DMS114 treated with DMSO at 0.1 percent for 48 hours (cell line): ENCODE measurements at regions not wholly inside any gene's neighbourhood (a gene's known extent, or its start where the extent isn't known, plus 50 kb on each side); places are given as distances from the start of the nearest gene placed in this dataset.
"Not testable (repeated sequence)": the region's sequence is repeated elsewhere in the genome, so short reads cannot be mapped to it uniquely, and the experiment has no call there.

Experiments
- DNase-seq: peaks from one replicate; lab custom pipeline; 2025; ENCODE audit not compliant: unreplicated experiment; lab: John Stamatoyannopoulos, UW

GRCh38 chr14:98927986-98928385, 344.0 kb downstream of the BCL11B start:
- no peak for DNase-seq

- no peak for DNase-seq
Measured at GRCh38 chr14:98928418-98928817, 343.6 kb downstream of the BCL11B start.

- DNase-seq = no peak
Measured at GRCh38 chr14:98931126-98931525, 340.9 kb downstream of the BCL11B start.

DNA sequence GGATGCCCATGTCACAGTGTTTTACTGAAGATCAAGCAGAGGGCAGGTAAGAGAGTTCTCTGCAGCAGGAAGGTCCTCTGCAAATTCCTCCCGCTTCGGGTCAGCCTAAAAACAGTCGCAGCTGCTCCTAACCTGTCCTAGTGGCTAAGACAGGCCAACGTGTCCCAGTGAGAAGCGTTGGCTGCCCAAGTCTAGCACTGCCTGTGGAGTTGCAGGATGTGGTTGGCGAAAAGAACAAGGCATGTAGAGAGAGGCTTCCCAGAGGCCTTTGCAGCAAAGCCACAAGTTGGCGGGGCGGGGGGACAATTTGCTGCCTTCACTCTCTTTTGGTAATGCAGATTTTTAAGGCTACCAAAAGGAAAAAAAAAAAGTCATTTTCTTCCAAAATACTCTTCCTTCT, 340.1 kb downstream of the BCL11B start:
- no peak for DNase-seq

DNA sequence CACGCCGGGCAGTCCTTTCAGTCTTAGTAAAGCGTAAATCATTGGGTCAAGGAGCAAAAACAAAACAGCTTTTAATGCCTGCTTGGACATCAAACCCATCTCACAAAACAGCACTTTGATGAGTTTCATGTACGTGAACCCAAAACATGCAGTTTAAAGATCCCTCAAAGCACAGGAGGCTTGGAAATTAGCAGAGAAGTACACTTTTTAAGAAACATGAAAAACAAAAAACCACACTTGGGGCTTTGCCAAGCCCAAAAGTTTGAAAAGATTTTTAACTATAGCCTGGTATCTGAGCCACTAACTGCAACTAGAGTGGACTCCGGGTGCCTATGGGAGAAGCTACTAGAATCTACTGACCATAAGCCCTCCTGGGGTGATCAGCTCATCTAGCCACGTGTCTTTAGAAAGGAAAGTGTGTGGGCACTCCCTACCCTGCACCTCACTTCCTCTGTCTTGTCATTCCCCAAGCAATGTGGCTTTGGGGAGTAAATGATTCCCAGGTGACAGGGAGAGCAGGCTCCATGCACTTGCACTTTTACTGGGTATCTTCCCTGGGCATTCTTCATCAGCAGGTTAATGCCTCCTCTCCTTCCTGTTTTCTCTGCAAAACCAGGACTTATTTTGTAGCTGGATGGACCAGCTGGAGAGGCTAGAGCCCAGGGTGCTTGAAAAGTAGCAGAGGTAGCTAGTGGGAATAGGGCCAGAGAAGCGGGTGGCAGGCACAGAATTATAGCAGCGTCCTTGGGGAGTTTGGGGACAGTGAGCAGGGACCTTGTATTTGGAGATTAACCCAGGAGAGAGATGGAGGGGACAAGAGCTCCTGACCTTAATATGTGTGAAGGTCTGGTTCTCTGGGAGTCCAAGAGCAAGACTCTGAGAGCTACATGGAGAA, 339.3 kb downstream of the BCL11B start:
- DNase-seq = no peak

DNA sequence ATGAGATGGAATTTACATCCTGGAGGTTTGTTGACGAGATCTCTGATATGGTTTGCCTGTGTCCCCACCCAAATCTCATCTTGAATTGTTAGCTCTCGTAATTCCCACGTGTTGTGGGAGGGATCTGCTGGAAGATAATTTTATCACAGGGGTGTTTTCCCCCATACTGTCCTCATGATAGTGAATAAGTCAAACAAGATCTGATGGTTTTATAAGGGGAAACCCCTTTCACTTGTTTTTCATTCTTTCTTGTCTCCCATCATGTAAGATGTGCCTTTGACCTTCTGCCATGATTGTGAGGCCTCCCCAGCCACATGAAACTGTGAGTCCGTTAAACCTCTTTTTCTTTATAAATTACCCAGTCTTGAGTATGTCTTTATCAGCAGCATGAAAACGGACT, 337.4 kb downstream of the BCL11B start:
- not testable (repeated sequence) for DNase-seq

DNA sequence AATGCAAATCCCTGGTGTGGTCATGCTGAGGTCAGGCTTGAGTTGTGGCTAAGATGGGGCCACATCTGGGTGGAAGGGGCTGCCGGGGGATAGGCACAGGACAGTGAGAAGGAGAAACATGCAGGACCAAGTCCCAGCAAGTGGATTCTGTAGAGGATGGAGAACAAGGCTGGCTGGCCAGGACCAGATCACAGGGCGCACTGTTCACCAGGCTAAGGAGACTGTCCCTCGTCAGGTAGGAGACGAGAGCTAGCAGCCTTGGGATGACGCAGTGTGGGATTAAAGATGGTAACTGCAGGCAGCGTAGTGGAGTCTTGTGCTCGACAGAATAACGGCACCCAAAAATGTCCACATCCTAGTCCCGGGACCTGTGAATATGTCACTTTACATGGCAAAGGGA, 336.1 kb downstream of the BCL11B start:
- no peak for DNase-seq

DNA sequence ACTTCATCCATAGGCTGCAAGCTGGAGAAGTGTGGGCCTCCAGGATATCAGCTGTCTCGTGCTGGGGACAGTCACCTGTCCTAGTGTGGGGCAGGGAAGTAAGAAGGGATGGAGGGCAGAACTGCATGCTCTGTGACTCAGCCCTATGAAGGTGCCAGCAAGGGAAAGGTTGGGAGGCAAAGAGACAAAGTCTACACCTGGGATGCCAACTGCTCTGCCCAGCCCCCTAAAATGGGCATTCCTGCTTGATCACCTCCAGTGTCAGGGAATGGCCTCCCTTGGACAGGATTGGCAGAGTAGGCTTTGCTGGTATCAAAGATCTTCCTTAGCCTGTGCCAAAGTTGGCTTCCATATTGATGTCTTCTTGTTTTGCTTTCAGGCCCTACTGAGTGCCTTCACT, 335.0 kb downstream of the BCL11B start:
- DNase-seq = no peak

- no peak for DNase-seq
Measured at GRCh38 chr14:98937712-98938505, 334.1 kb downstream of the BCL11B start.

DNA sequence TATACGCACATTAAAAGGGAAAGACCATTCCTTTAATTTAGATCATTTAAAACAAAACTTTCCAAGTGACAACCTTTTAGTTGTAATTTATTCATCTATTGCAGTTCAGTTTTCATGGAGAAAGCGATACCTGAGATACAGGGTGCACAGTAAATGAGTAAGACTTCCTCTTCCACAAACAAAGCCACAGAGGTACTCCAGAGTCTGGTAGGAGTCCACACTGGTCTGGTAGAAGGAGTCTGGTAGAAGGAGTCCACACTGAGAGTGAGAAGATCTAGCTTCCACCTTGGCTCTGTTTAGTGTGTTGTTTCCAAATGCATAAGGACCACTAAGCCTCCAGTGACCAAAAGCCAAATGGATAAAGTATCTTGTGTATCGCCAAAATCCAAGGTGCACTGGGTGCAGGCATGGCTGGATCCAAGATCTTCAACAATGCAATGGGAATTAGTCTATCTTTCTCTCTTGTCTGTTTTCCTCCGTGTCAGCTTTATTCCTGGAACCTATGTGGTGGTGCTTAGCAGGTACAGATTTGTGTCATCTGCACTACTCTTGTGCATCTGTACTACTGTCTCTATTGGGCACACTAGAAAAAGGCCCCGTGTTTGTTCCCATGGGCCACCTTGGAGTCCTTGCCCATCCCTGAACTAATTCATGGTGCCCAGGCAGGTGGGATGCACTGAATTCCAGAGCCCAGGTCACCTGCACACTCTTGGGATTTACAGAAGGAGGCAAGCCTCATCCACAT, 331.1 kb downstream of the BCL11B start:
- DNase-seq = no peak

DNA sequence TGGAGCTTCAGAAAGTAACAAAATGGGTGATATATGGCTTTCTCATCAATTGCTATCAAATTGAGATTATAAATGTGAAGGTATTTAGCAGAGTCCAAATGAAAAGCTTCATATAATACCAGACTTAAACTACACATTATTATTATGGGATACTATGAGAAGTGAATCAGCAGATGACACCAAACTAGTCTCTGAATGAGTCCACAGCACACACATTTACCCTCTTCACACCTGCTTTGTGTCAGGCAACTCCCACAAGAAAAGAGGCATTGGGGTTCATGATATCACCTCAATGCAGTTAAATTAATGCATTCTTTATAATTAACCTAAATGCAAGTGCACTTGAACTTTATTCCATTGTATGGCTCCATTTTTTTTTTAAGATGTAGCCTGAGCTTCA, 330.5 kb downstream of the BCL11B start:
- DNase-seq = no peak

GRCh38 chr14:98943907-98944306, 328.1 kb downstream of the BCL11B start:
- DNase-seq = no peak

DNA sequence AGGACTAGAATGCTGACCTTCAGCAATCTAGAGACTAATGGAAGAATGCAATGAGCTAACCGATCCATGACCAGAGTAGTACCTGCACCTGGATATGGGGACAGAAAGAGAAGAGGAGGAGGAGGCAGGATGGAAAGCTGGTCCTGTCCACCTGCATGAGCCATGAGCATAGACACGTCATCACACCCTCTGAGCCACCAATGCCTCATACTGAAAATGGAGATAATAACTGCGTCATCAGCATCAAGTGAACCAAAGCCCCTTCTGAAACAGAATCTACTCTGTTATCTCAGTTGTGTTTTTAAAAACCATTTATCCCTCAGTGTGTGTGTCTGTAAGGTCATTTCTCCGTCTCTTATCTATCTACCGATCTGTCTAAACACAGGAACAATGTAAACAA, 327.0 kb downstream of the BCL11B start:
- no peak for DNase-seq

- DNase-seq = no peak
Measured at GRCh38 chr14:98945611-98946570, 326.1 kb downstream of the BCL11B start.

GRCh38 chr14:98946940-98947339, 325.1 kb downstream of the BCL11B start:
- no peak for DNase-seq

GRCh38 chr14:98947911-98948595, 323.9 kb downstream of the BCL11B start:
- DNase-seq = no peak

- no peak for DNase-seq
Measured at GRCh38 chr14:98949051-98949450, 322.9 kb downstream of the BCL11B start.

- no peak for DNase-seq
Measured at GRCh38 chr14:98949481-98950135, 322.4 kb downstream of the BCL11B start.

DNA sequence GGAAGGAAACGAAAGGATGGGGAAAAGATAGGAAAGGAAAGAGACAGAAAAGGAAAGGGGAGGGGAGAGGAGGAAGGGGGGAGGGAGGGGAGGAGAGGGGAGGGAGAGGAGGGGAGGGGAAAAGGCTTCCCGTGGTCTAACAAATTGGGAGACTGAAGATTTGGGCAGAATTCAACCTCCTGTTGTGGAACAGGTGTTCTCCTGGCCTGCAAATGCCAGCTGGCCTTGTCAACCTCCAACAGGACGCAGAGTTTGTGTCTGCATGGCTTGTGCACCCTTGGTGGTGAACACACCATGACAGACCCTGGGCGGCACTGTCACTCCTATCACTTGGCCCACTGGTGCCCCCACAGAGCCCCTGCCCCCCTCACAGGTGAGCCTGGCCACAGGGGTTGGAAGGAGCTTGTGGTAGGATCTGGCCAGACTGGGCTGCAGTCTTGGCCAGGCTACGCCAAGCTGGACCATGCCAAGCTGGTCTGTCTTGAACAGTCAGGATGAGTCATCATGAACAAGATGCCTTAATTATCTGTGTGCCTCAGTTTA, 321.6 kb downstream of the BCL11B start:
- DNase-seq = no peak
